Activated CD8-positive, alpha-beta memory T cell treated with anti-CD3 and anti-CD28 coated beads, Interleukin-2, amount 10 ng/mL, durations not matched to agents 7 days and 5 days (primary cell): ENCODE measurements at regions not wholly inside any gene's neighbourhood (a gene's known extent, or its start where the extent isn't known, plus 50 kb on each side); places are given as distances from the start of the nearest gene placed in this dataset.
"Not testable (repeated sequence)": the region's sequence is repeated elsewhere in the genome, so short reads cannot be mapped to it uniquely, and the experiment has no call there.

Experiments
- ATAC-seq: fragments of 150-1000 bp; cut with Tn5 transposase; one replicate; pipeline ENCODE4 v1.10.0; 2021; ENCODE audit warnings: moderate library complexity
- CTCF ChIA-PET: fragments of 350-600 bp; sonication (Branson Sonifier 250); formaldehyde crosslinking; loops from one replicate; lab custom pipeline; 2021; ENCODE audit warnings: antibody characterized with exemption; lab: Charles Lee
- DNase-seq: peaks from one replicate; pipeline ENCODE4 v3.0.0-alpha.2; 2020
- H3K27ac Mint-ChIP-seq: one replicate; pipeline ENCODE4 v1.8.0; 2021; ENCODE audit warnings: mild to moderate bottlenecking, mixed read lengths
- H3K27me3 Mint-ChIP-seq: one replicate; pipeline ENCODE4 v1.8.0; 2021; ENCODE audit warnings: mixed read lengths
- H3K36me3 Mint-ChIP-seq: one replicate; pipeline ENCODE4 v1.8.0; 2021; ENCODE audit warnings: mild to moderate bottlenecking, mixed read lengths
- H3K4me1 Mint-ChIP-seq: one replicate; pipeline ENCODE4 v1.8.0; 2021; ENCODE audit warnings: mixed read lengths
- H3K4me3 Mint-ChIP-seq: one replicate; pipeline ENCODE4 v1.8.0; 2021; ENCODE audit warnings: mild to moderate bottlenecking, moderate library complexity, mixed read lengths
- H3K9me3 Mint-ChIP-seq: one replicate; pipeline ENCODE4 v1.8.0; 2022; ENCODE audit warnings: low read depth, mixed read lengths

DNA sequence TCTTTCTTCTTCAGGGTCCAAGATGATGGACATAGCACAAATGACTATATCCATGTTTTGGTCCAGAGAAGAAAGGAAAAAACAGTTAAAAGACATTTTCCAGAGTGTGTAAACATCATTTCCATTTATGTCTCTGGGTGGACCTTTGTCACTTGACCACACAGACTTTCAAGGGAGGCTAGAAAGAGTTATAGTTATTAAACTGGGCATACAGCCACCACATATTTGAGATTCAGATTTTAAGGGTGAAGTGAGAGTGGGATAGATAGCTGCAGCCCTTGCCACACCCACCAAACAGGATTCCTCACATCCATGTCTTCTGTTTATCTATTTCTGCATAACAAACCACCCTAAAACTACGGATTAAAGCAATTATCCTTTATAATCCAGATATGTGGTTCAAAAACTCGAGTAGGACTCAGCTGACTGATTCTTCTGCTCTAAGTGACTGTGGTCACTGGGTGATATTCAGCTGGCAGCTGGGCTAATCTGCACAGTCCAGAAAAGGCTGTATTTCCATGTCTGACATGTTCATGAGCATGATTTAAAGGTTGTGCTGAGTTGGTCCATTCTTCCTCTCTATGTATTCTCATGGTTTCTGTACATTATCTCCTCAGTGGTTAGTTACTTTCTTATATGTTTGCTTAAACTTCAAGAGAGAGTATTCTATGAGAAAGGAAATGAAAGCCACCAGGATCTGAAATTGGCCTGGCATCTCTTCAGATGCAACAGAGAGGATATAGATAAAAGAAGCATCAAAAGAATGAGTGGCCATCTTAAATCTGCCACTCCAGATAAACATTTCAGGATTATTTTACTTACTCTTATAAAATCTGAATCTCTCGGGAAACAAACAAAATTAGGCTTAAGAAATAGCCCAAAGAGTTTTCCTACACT lies 459.8 kb upstream of the CTSO start:
- CTCF ChIA-PET = no interaction called here
- H3K36me3 Mint-ChIP-seq = no peaks in the 10 kb centered on the region
- H3K4me1 Mint-ChIP-seq = no peaks in the 10 kb centered on the region

GRCh38 chr4:156411531-156411930 lies 457.9 kb upstream of the CTSO start:
- H3K9me3 Mint-ChIP-seq = peaks cover 7% of the 10 kb centered on the region
- CTCF ChIA-PET = no interaction called here
- no peak for DNase-seq
- H3K27me3 Mint-ChIP-seq = no peaks in the 10 kb centered on the region
- no peaks in the 10 kb centered on the region for H3K4me1 Mint-ChIP-seq
- no peak overlapping the region for H3K4me3 Mint-ChIP-seq
- H3K36me3 Mint-ChIP-seq = no peaks in the 10 kb centered on the region
- ATAC-seq = no peak
- no peak overlapping the region for H3K27ac Mint-ChIP-seq

More for the DNA sequence above, 459.8 kb upstream of the CTSO start:
- H3K4me3 Mint-ChIP-seq = no peak overlapping the region
- no peak overlapping the region for H3K27ac Mint-ChIP-seq
- H3K9me3 Mint-ChIP-seq = peaks cover 9% of the 10 kb centered on the region
- no peak for DNase-seq
- ATAC-seq = no peak
- no peaks in the 10 kb centered on the region for H3K27me3 Mint-ChIP-seq

DNA sequence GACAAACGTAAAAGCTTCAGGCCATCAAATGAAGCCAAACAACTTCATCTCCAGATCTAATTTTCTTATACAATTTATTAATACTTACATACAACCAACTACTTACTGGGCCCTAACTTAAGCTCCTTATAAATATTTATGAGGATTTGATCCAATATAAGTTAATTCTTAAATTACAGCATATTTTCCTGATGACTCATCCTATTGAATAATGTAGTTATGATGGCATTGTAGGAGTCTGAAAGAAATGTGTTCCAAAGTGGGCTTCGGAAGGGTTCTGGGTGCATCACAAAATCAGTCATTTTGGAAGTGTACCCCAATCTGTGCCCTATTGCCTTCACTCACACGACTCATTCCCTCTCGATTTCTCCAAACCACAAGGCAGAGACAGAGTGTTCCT lies 455.1 kb upstream of the CTSO start:
- Mint-ChIP-seq H3K4me1 (no peaks in the 10 kb centered on the region), H3K4me3 (no peak overlapping the region), H3K27ac (no peak overlapping the region), H3K27me3 (no peaks in the 10 kb centered on the region), H3K36me3 (no peaks in the 10 kb centered on the region), H3K9me3 (peaks cover 12% of the 10 kb centered on the region)
- ATAC-seq (no peak), DNase-seq (no peak)
- CTCF ChIA-PET = no interaction called here

DNA sequence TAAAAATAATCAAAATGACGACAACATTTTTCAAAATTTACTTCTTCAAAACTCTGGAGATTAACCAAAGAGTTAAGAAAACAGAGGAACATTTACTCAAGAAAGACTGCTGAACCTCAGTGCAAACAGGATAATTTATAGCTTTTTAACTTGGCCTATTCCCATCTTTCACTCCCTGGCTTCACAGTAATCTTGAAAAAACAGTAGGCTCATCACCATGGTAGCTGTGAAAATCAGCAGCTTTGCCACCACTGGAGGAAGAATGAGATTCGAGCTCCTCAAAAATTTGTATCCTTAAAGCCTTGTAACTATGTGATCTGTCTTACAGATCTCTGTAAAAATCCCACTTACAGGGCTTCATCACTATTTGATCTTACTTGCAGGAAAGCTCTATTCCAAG lies 447.7 kb upstream of the CTSO start:
- CTCF ChIA-PET = no interaction called here
- Mint-ChIP-seq H3K9me3 (peaks cover 5% of the 10 kb centered on the region), H3K27ac (no peak overlapping the region), H3K4me1 (no peaks in the 10 kb centered on the region), H3K36me3 (no peaks in the 10 kb centered on the region), H3K4me3 (no peak overlapping the region), H3K27me3 (no peaks in the 10 kb centered on the region)
- no peak for ATAC-seq
- DNase-seq = no peak

DNA sequence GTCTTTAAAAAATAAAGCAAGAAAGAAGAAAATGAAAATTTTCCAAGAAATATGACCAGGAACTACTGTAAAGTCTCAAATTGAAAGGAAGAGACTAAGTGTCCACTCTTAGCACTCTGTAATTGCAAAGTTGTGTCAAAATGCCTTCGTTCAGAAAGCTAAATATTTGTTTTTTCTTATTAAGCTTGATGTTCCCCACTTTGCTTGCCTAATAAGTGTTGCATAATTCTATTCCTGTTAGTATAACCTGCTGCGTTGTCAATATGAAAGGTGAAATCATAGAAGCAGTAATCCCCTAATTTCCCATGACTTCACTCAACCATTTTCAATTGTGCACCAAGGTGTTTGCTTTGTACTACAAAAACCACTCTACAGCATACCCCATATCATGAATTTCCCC lies 442.9 kb upstream of the CTSO start:
- H3K9me3 Mint-ChIP-seq = no peaks in the 10 kb centered on the region
- H3K27me3 Mint-ChIP-seq = no peaks in the 10 kb centered on the region
- CTCF ChIA-PET = no interaction called here
- no peaks in the 10 kb centered on the region for H3K4me1 Mint-ChIP-seq
- DNase-seq = no peak
- ATAC-seq = no peak
- H3K27ac Mint-ChIP-seq = no peak overlapping the region
- no peak overlapping the region for H3K4me3 Mint-ChIP-seq
- no peaks in the 10 kb centered on the region for H3K36me3 Mint-ChIP-seq

DNA sequence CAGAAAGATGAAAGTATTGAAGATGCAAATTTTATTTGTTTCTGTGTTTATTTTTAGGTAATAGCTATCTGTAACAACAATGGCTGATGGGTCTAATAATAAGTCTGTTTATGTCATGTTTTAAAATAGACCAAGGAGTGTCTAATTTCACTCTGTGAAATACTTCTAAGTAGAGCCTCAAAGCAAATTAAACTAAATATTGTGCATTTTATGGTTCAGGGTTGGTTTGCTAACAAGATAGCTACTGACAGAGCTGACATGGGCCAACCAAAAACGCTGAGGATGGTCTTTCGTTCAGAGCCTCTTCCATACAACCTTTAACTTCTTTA lies 437.6 kb upstream of the CTSO start:
- CTCF ChIA-PET = no interaction called here
- Mint-ChIP-seq H3K27me3 (no peaks in the 10 kb centered on the region), H3K36me3 (no peaks in the 10 kb centered on the region), H3K4me3 (no peak overlapping the region), H3K27ac (no peak overlapping the region), H3K4me1 (no peaks in the 10 kb centered on the region), H3K9me3 (no peaks in the 10 kb centered on the region)
- no peak for DNase-seq
- ATAC-seq = no peak

- H3K4me1 Mint-ChIP-seq = no peaks in the 10 kb centered on the region
- no peak for ATAC-seq
- CTCF ChIA-PET = no interaction called here
- DNase-seq = no peak
- H3K36me3 Mint-ChIP-seq = no peaks in the 10 kb centered on the region
- no peak overlapping the region for H3K27ac Mint-ChIP-seq
- H3K27me3 Mint-ChIP-seq = no peaks in the 10 kb centered on the region
- H3K9me3 Mint-ChIP-seq = no peaks in the 10 kb centered on the region
- H3K4me3 Mint-ChIP-seq = no peak overlapping the region
These were observed 437.1 kb upstream of the CTSO start for GRCh38 chr4:156390599-156391324.

DNA sequence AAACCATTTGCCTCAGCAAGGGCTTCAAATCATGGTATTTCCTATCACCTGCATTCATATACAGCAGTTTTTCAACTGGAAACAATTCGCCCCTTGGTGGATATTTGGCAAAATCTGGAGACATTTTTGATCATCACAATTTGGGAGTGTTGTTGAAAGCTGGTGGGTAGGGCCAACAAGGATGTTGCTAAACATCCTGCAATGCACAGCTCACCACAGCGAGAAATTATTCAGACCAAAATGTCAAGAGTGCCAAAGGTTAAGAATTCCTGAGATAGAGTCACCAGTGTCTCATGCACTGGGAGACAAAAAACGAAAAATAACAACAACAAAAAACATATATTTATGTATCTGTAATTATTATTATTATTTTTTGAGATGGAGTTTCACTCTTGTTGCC lies 435.2 kb upstream of the CTSO start:
- DNase-seq = no peak
- no peaks in the 10 kb centered on the region for H3K4me1 Mint-ChIP-seq
- H3K27me3 Mint-ChIP-seq = no peaks in the 10 kb centered on the region
- no peak overlapping the region for H3K4me3 Mint-ChIP-seq
- no peak for ATAC-seq
- H3K36me3 Mint-ChIP-seq = no peaks in the 10 kb centered on the region
- CTCF ChIA-PET = no interaction called here
- no peaks in the 10 kb centered on the region for H3K9me3 Mint-ChIP-seq
- H3K27ac Mint-ChIP-seq = no peak overlapping the region

DNA sequence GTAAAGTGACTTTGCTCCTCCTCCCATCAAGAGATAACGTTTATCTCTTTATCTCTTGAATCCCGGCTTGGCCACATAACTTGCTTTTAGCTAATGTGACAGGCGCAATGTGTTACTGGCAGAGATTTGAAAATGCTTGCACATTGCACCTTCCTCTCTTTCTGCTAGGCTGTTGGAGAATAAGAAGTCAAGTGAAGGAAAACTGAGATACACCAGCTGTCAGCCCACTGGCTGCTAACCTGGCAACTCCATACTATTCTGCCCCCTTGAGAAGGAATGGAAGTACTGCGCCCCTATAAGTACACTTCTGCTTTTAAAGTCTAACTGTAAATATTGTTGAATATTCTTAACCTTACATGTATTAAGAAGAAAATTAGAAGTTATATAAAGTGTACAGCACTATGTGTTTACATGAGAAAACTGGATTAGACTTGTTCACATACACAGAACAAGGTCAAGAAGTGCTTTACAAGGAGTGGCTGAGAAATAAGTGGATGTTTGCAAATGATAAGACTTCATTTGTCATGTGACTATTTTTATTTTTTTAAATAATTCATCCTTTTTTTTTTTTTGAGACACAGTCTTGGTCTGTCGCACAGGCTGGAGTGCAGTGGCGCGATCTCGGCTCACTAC lies 424.5 kb upstream of the CTSO start:
- no peaks in the 10 kb centered on the region for H3K36me3 Mint-ChIP-seq
- peaks cover 4% of the 10 kb centered on the region for H3K9me3 Mint-ChIP-seq
- CTCF ChIA-PET = no interaction called here
- no peaks in the 10 kb centered on the region for H3K4me1 Mint-ChIP-seq
- H3K27me3 Mint-ChIP-seq = no peaks in the 10 kb centered on the region
- DNase-seq (no peak), ATAC-seq (no peak)
- no peak overlapping the region for H3K4me3 Mint-ChIP-seq
- H3K27ac Mint-ChIP-seq = no peak overlapping the region

- H3K36me3 Mint-ChIP-seq = no peaks in the 10 kb centered on the region
- ATAC-seq (no peak), DNase-seq (no peak)
- no peaks in the 10 kb centered on the region for H3K4me1 Mint-ChIP-seq
- CTCF ChIA-PET = no interaction called here
- peaks cover 2% of the 10 kb centered on the region for H3K9me3 Mint-ChIP-seq
- H3K27me3 Mint-ChIP-seq = no peaks in the 10 kb centered on the region
- no peak overlapping the region for H3K4me3 Mint-ChIP-seq
- no peak overlapping the region for H3K27ac Mint-ChIP-seq
These were observed 423.5 kb upstream of the CTSO start for GRCh38 chr4:156377036-156377710.

DNA sequence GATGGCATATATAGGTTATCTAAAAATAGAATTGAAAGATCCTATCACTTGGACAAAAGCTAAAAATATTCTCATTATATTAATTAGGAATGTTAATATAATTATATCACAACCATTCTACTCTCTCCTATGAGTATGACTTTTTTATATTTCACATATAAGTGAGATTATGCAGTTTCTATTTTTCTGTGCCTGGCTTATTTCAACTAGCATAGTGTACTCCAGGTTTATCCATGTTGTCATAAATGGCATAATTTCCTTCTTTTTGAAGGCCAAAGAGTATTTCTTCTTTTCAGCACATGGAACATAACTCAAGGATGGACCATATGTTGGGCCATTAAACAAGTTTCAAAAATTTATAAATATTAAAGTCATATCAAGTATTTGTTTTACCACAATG lies 421.2 kb upstream of the CTSO start:
- CTCF ChIA-PET = no interaction called here
- ATAC-seq (no peak), DNase-seq (no peak)
- H3K9me3 Mint-ChIP-seq = no peaks in the 10 kb centered on the region
- H3K36me3 Mint-ChIP-seq = no peaks in the 10 kb centered on the region
- H3K27ac Mint-ChIP-seq = no peak overlapping the region
- H3K4me1 Mint-ChIP-seq = no peaks in the 10 kb centered on the region
- no peaks in the 10 kb centered on the region for H3K27me3 Mint-ChIP-seq
- H3K4me3 Mint-ChIP-seq = no peak overlapping the region

DNA sequence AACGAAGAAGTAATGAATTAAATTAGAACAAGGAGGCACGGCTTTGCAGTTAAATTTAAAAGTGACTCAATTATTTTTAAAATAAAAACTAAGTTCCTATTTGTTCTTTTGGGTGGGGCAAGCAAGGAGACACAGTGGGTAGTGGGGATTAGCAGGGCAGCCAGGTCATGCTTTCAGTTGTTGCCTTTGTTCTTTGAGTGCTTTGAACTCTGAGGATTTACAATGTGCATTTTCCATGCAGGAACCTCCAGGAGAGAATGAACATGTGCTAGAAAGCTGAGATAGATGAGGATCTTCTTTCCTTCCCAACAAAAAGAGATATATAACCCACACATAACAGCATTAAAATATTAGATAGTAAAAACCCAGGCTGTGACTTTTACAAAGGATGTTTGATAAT lies 420.4 kb upstream of the CTSO start:
- no peak for ATAC-seq
- Mint-ChIP-seq H3K27me3 (no peaks in the 10 kb centered on the region), H3K27ac (no peak overlapping the region)

GRCh38 chr4:156367502-156367901 lies 413.8 kb upstream of the CTSO start:
- H3K27ac Mint-ChIP-seq, ATAC-seq, CTCF ChIA-PET, DNase-seq, H3K4me3 Mint-ChIP-seq, H3K4me1 Mint-ChIP-seq, H3K27me3 Mint-ChIP-seq, H3K36me3 Mint-ChIP-seq, H3K9me3 Mint-ChIP-seq: not testable (repeated sequence)

More for the DNA sequence above, 420.4 kb upstream of the CTSO start:
- no peak overlapping the region for H3K4me3 Mint-ChIP-seq
- no peaks in the 10 kb centered on the region for H3K36me3 Mint-ChIP-seq
- DNase-seq = no peak
- no peaks in the 10 kb centered on the region for H3K4me1 Mint-ChIP-seq
- H3K9me3 Mint-ChIP-seq = peaks cover 2% of the 10 kb centered on the region
- CTCF ChIA-PET = no interaction called here
